ENCODE measurements at regions not wholly inside any gene's neighbourhood (a gene's known extent, or its start where the extent isn't known, plus 50 kb on each side); places are given as distances from the start of the nearest gene placed in this dataset.
A peak's percentile ranks its signal among the peaks of the same experiment; 100 is the strongest.

DNA sequence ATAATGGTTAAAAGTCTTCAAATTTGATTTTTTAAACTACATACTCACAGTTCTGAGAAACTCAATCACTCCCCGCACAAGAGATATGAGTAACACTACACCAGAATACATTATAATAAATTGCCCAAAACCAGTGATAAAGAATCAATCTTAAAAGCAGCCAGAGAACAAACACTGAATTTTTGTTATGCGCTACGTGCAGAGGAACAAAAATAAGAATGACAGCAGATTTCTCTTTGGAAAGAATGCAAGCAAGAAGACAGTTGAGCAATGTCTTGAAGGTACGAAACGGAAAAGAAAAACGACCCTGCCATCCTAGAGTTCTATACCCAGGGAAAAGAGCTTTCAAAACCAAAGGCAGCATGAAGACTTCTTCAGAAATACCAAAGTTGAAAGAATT lies 216.7 kb downstream of the TTLL2 start:
- Mint-ChIP-seq H3K27ac (no peak overlapping the region), H3K27me3 (peaks cover 1 to 9% of the 10 kb centered on the region in 2 donors), H3K4me3 (no peak overlapping the region), H3K4me1 (ENCODE audit: low read depth in 2 of 2) (no peaks in the 10 kb centered on the region), H3K9me3 (no peaks in the 10 kb centered on the region), H3K36me3 (no peaks in the 10 kb centered on the region)
- ATAC-seq (no peak), DNase-seq (ENCODE audit: low spot score) (no peak)

DNA sequence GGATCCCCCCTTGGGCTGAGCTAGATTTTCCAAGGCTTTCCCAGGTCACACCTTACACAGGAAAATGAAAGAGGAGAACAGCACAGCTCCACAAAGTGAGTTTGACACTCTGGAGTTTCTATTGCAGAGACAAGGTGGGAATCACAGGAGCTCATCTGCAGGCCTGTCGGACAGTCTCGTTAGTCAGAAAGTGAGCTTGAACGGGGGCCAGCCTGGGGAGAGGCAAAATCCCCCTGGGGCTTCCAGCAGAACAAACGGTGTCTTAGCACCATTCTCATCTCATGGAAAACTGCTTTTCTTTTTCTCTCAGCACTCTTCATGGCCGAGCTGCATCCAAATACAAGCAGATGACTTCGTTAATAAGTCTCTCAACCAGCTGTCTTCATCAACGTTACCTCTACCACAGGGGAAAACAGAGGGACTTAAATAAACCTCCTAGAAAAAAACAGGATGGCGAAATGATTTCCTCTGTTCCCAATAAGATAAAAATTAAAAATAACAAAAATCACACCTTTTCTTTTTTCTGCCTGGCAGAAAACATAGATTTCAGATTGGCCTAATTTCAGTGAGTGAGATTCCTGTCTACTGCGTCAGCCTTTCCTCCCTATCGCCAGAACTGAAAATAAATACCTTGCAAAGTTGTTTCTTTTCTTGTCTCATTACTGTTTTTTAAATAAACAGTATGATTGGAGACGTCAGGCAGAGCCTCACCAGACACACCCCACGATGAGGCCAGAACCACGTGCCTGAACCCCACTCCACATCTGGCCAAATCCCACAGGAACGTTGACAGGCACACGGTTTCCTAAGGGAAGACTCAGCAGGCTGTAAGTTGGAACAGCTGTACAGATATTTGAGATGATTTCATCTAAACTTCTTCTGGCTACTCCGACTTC lies 219.0 kb downstream of the TTLL2 start:
- Mint-ChIP-seq H3K27ac (no peak overlapping the region), H3K4me1 (ENCODE audit: low read depth in 2 of 2) (no peaks in the 10 kb centered on the region), H3K36me3 (no peaks in the 10 kb centered on the region), H3K4me3 (no peak overlapping the region), H3K27me3 (no peaks in the 10 kb centered on the region), H3K9me3 (no peaks in the 10 kb centered on the region)
- ATAC-seq (no peak), DNase-seq (ENCODE audit: low spot score) (no peak)

DNA sequence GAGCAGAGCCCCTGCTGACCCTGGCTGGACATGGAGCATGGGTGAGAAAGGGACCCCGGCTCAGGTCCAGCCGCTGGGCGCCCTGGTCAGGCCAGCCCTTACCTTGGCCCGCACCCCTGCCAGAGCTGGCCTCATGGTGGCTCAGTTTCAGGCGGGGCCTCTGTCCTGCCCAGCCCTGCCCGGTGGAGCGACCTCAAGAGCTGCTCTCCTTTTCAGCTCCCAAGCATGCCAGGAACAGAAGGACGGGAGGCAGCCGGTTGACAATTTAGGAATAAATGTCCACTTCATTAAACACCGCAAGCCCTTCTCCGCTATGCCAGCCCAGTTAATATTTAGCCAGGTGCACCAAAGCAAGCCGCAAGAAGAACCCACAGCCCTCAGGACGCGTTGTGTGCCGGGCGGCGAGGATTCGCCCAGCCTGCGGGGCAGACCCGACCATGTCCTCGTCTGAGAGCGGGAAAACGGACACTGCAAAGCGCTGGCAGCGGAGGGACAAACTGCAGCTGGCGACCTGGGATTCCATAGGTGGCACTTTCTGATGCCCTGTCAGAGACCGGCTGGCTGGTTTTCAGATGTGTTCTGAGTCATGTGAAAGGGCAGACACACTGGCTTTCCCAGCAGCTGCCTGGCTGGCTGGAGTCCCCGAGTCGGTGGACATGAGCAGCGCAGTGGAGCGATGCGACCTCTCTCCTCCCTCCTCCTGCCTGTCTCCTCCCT lies 221.9 kb downstream of the TTLL2 start:
- Mint-ChIP-seq H3K36me3 (no peaks in the 10 kb centered on the region), H3K4me3 (no peak overlapping the region), H3K27me3 (no peaks in the 10 kb centered on the region), H3K27ac (no peak overlapping the region), H3K9me3 (no peaks in the 10 kb centered on the region), H3K4me1 (ENCODE audit: low read depth in 2 of 2) (no peaks in the 10 kb centered on the region)
- ATAC-seq (peak; percentile 50 to 56), DNase-seq (ENCODE audit: low spot score) (no peak)

DNA sequence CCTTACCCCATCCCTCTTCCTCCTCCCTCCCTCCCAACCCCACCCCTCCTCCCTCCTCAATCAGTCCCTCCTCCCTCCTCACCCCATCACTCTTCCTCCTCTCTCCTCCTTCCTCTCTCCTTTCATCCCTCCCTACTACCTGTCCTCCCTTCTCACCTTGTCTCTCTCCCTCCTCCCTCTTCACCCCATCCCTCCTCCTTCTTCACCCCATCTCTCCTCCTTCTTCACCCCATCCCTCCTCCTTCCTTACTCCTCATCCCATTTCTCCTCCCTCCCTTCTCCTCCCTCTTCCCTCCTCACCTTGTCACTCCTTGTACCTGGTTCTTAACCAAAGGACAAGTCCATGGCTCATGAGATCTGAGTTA lies 222.4 kb downstream of the TTLL2 start:
- ATAC-seq (no peak), DNase-seq (ENCODE audit: low spot score) (no peak)
- no peaks in the 10 kb centered on the region for H3K4me1 Mint-ChIP-seq (ENCODE audit: low read depth in 2 of 2)
- H3K27ac Mint-ChIP-seq = no peak overlapping the region
- H3K27me3 Mint-ChIP-seq = no peaks in the 10 kb centered on the region
- no peak overlapping the region for H3K4me3 Mint-ChIP-seq
- no peaks in the 10 kb centered on the region for H3K9me3 Mint-ChIP-seq
- no peaks in the 10 kb centered on the region for H3K36me3 Mint-ChIP-seq

DNA sequence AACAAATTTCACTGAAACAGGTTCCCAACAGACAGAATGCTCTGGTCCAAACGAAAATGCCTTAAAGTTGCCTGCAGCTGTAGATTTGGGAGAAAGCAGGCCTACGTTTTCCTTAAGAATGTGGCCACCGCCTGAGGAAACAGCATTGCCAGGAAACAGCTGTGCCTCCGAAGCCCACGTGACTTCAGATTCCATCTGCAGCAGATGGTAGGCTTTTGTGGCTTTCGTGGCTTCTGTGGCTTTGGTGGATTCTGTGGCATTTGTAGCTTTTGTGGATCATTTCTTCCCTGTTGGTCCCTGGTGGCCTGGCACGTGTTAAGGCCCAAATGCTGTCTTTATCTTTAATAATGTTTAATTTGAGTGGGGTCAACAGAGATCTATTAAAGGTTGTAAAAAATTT lies 222.9 kb downstream of the TTLL2 start:
- Mint-ChIP-seq H3K27me3 (no peaks in the 10 kb centered on the region), H3K4me1 (ENCODE audit: low read depth in 2 of 2) (no peaks in the 10 kb centered on the region), H3K4me3 (no peak overlapping the region), H3K36me3 (no peaks in the 10 kb centered on the region), H3K9me3 (peaks cover under 1% of the 10 kb centered on the region), H3K27ac (no peak overlapping the region)
- ATAC-seq = no peak
- no peak for DNase-seq (ENCODE audit: low spot score)

DNA sequence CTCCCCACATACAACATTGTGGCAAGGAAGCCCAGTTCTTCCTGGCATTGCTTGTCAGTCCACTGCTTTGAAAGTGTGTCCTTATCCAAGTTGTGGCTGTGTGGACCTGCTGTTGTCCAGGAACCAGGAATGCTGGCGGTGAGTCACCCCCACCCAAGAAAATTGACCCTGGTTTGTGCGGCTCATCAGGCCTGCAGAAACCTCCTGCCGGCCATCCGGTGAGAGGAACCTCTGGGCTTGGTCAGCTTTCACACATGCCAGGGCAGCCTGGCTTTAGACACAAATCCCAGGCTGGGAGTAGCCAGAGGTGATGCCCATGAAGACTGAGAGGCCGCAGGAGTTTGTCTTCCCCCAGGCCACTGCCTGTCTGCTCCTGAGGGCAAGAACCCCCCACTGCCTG lies 223.6 kb downstream of the TTLL2 start:
- DNase-seq (ENCODE audit: low spot score) (no peak), ATAC-seq (no peak)
- peaks cover 3% of the 10 kb centered on the region for H3K9me3 Mint-ChIP-seq
- no peak overlapping the region for H3K27ac Mint-ChIP-seq
- H3K4me1 Mint-ChIP-seq (ENCODE audit: low read depth in 2 of 2) = no peaks in the 10 kb centered on the region
- no peaks in the 10 kb centered on the region for H3K36me3 Mint-ChIP-seq
- H3K4me3 Mint-ChIP-seq = no peak overlapping the region
- H3K27me3 Mint-ChIP-seq = no peaks in the 10 kb centered on the region

DNA sequence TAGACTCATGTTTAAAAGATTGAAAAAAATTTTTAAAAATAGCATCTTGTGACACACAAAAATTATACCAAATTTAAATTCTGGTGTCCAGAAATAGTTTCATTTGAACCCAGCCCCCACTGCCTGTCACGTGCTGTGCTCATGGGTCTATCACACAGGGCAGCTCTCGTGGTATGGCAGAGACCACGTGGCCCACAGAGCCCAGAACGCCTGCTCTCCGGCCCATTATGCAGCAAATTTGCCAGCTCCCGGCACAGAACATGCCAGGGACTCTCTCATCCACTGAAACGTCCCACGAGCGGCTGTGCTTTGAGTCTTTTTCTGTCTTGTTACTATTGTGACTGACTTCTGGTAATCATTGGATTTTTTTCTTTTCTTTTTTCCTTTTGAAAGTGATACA lies 224.3 kb downstream of the TTLL2 start:
- no peaks in the 10 kb centered on the region for H3K27me3 Mint-ChIP-seq
- ATAC-seq (no peak), DNase-seq (ENCODE audit: low spot score) (no peak)
- peaks cover 3% of the 10 kb centered on the region for H3K36me3 Mint-ChIP-seq
- H3K4me3 Mint-ChIP-seq = no peak overlapping the region
- H3K27ac Mint-ChIP-seq = no peak overlapping the region
- H3K4me1 Mint-ChIP-seq (ENCODE audit: low read depth in 2 of 2) = peaks cover 0 to 4% of the 10 kb centered on the region in 2 donors
- peaks cover 5% of the 10 kb centered on the region for H3K9me3 Mint-ChIP-seq

DNA sequence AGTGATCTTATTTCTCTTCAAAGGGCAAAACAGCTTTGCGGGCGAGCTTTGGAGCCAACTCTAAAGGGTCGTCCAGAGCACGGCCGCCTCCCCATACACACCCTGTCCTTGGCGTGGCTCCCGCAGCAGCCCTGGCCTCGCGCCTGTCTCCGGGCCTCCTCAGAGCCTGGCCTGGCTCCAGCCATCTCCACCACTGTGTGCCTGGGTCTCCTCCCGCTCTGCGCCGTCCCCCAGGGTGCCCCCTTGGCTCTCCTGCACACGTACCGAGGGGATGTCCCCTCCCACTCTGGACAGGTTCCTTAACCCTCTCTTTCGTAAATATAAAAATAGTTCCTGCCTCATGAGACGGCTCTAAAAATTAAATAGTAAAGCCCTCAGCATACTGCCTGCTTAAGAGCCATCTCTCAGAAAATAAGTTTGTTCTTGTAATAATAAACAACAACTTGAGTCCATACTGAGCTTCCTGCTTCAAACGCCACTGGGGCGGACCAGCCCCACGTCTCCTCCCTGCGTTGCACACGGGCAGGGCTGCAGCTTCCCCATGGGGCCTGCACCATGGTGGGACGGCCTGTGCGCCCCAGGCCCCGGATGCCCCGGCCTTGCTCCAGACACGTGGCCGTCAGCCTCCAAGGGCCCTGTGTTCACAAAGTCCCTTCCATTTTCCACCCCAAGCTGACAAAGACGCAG lies 226.2 kb downstream of the TTLL2 start:
- Mint-ChIP-seq H3K27me3 (no peaks in the 10 kb centered on the region), H3K4me1 (ENCODE audit: low read depth in 2 of 2) (peaks cover 0 to 5% of the 10 kb centered on the region in 2 donors), H3K36me3 (peaks cover 4% of the 10 kb centered on the region), H3K9me3 (peaks cover 7% of the 10 kb centered on the region), H3K27ac (no peak overlapping the region), H3K4me3 (no peak overlapping the region)
- DNase-seq (ENCODE audit: low spot score) (no peak), ATAC-seq (peak in 1 of 2 donors; percentile 20)

DNA sequence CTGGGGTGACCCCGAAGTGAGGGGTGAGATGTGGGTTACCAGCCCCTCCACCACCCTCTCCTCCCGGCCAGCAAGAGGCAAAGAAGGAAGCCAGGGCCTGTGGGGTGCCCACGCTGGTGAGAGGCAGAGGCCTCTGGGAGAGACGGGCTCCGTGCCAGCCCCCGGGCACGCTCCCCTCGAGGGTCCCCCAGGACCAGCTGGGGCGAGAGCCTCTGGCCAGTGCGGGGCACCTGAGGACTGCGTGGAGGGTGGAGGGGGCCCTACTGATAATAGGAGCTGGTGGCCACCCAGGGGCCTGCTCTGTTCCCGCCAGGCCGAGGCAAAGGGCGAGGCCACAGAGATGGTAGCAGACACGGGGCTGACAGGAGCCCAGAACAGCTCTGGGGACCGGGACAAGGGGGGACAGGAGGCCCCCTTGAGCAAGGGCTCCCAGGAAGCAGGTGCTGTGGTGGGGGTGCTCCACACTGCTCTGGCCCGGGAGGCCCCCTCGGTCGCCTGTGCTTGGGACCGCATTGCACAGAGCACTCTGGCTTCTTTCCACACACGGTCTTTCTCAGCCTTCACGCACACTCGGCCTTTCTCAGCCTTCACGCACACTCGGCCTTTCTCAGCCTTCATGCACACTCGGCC lies 226.9 kb downstream of the TTLL2 start:
- Mint-ChIP-seq H3K4me3 (no peak overlapping the region), H3K27ac (no peak overlapping the region), H3K4me1 (ENCODE audit: low read depth in 2 of 2) (peaks cover 0 to 5% of the 10 kb centered on the region in 2 donors), H3K36me3 (peaks cover 4% of the 10 kb centered on the region), H3K9me3 (peaks cover 10% of the 10 kb centered on the region), H3K27me3 (no peaks in the 10 kb centered on the region)
- DNase-seq (ENCODE audit: low spot score) = no peak
- ATAC-seq = peak; percentile 45 to 54

DNA sequence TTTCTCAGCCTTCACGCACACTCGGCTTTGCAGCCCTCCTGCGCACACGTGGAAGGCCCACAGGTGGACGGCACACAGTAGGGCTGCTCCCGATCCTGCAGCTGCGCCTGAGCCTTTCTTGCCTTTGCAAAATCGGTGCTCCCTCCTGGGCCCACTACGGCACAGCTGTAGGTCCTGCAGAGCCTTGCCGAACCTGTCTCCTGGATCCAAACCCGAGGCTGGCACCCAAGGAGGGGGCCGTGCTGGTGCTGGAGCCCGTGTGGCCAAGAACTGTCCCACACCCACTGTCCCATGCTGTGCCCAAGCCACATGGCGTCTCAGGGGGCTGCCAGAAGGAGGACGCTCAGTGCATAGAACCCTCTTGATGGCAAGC lies 227.4 kb downstream of the TTLL2 start:
- DNase-seq (ENCODE audit: low spot score) (no peak), ATAC-seq (no peak)
- Mint-ChIP-seq H3K4me1 (ENCODE audit: low read depth in 2 of 2) (peaks cover 0 to 5% of the 10 kb centered on the region in 2 donors), H3K27ac (no peak overlapping the region), H3K9me3 (peaks cover 10% of the 10 kb centered on the region), H3K4me3 (no peak overlapping the region), H3K36me3 (peaks cover 4% of the 10 kb centered on the region), H3K27me3 (no peaks in the 10 kb centered on the region)

DNA sequence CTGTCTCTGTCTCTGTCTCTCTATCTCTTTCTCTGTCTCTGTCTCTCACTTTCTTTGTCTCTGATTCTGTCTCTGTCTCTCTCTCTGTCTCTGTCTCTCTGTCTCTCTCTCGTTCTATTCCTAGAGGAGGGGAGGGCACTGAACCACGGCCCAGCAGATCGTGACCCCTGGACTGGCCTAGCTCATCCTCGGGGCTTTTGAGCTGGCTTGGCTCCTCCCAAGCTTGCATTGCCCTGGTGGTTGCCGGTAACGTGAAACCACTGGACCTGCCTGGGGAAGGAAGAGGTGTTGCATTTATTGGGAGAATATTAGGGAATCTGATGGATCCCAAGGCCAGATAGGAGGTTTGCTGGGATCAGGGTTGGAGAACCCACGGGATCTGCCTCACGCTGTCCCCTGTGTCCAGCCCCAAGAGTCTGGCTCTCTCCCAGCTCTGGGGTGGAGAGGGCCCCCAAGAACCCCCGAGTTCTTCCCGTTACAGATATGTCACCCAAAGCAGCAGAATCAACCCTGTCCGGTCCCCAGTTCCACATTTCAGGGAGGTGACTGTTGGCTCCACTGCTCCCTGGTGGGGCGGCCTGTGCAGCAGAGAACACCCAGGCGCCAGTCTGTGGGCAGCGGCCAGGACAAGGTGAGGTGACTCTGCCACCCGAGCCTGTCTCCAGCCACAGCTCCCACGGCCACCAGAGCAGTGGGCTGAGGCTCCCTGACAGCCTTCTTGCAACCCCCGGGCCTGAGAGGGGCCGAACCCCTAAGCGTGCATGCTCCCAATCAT lies 228.3 kb downstream of the TTLL2 start:
- H3K4me1 Mint-ChIP-seq (ENCODE audit: low read depth in 2 of 2) = peaks cover 0 to 5% of the 10 kb centered on the region in 2 donors
- H3K27ac Mint-ChIP-seq = no peak overlapping the region
- peaks cover 10% of the 10 kb centered on the region for H3K9me3 Mint-ChIP-seq
- DNase-seq (ENCODE audit: low spot score) (no peak), ATAC-seq (peak in 1 of 2 donors; percentile 20)
- peaks cover 4% of the 10 kb centered on the region for H3K36me3 Mint-ChIP-seq
- H3K27me3 Mint-ChIP-seq = no peaks in the 10 kb centered on the region
- no peak overlapping the region for H3K4me3 Mint-ChIP-seq

DNA sequence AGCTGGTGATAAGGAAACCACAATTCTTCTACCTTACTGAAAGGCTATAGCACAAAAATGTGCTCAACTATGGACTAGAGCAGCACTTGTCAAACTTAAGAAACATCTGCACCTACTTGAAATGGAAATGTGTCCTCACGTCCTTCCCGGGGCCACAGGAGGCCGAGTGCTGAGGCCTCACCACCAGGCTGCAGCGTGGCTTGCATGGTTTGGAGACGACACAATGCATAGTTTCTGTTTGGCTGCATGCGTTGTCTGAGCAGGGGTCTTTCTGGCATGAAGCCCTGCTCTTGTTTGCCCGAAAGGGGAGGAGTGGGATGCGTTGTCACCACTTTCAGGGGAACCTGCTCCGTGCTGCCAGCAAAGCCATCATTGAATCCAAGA lies 228.8 kb downstream of the TTLL2 start:
- H3K27me3 Mint-ChIP-seq = no peaks in the 10 kb centered on the region

DNA sequence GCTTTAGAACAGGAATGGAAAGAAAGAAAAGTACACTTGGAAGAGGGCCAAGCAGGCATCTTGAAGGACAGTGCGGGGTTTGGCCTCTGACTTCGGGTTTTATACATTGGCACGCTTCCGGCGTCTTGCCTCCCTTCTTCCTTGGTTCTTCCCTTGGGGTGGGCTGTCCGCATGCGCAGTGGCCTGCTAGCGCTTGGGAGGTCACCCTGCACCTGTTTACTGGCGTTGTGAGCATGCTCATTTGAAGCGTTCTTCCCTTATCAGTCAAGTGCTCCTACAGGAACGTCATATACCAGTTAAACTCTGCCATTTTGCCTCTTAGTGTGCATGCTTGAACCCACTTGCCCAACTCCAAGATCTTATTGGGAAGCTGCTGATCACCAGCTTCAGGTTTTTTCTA lies 230.0 kb downstream of the TTLL2 start:
- H3K4me1 Mint-ChIP-seq (ENCODE audit: low read depth in 2 of 2) = peaks cover 0 to 5% of the 10 kb centered on the region in 2 donors
- no peaks in the 10 kb centered on the region for H3K27me3 Mint-ChIP-seq
- H3K9me3 Mint-ChIP-seq = peaks cover 10% of the 10 kb centered on the region
- H3K4me3 Mint-ChIP-seq = no peak overlapping the region
- no peak overlapping the region for H3K27ac Mint-ChIP-seq
- DNase-seq (ENCODE audit: low spot score) = no peak
- peaks cover 4% of the 10 kb centered on the region for H3K36me3 Mint-ChIP-seq
- no peak for ATAC-seq

More for the DNA sequence above, 228.8 kb downstream of the TTLL2 start:
- H3K4me1 Mint-ChIP-seq (ENCODE audit: low read depth in 2 of 2) = peaks cover 0 to 5% of the 10 kb centered on the region in 2 donors
- ATAC-seq (no peak), DNase-seq (ENCODE audit: low spot score) (no peak)
- peaks cover 4% of the 10 kb centered on the region for H3K36me3 Mint-ChIP-seq
- H3K9me3 Mint-ChIP-seq = peaks cover 10% of the 10 kb centered on the region
- H3K27ac Mint-ChIP-seq = no peak overlapping the region
- H3K4me3 Mint-ChIP-seq = no peak overlapping the region

All from natural killer cell treated with Interleukin-12 subunit alpha and Interleukin-12 subunit beta and Interleukin-15 and Interleukin-18, amount 100 ng/mL, for 72 hours (primary cell).